Esophagus squamous epithelium (tissue), 5 donors: ENCODE measurements at regions not wholly inside any gene's neighbourhood (a gene's known extent, or its start where the extent isn't known, plus 50 kb on each side); places are given as distances from the start of the nearest gene placed in this dataset.

Experiments
- DNase-seq: peaks from one replicate; lab custom pipeline; 2025; lab: John Stamatoyannopoulos, UW
- H3K27ac ChIP-seq, 4 donors: fragments of 200-600 bp; sonication (generic); one replicate each; pipeline ENCODE4 v1.5.1; 2016 to 2019; ENCODE audit warnings: mild to moderate bottlenecking in 1 of 4
- H3K27me3 ChIP-seq, 4 donors: fragments of 200-600 bp; sonication (generic); 1 replicate in 3 of 4; 2 replicates in 1 of 4; pipeline versions ENCODE4 v1.5.1 to v1.6.0; 2017 to 2021; ENCODE audit warnings: antibody characterized with exemption in 1 of 4
- H3K36me3 ChIP-seq, 3 donors: fragments of 200-600 bp; sonication (generic); one replicate each; pipeline ENCODE4 v1.5.1; 2016 to 2019
- H3K4me1 ChIP-seq, 3 donors: fragments of 200-600 bp; sonication (generic); one replicate each; pipeline ENCODE4 v1.5.1; 2017 to 2019
- H3K4me3 ChIP-seq, 4 donors: fragments of 200-600 bp; sonication (generic); 1 replicate in 3 of 4; 2 replicates in 1 of 4; pipeline ENCODE4 v1.5.1; 2016 to 2019; ENCODE audit warnings: mild to moderate bottlenecking in 2 of 4, moderate library complexity in 1 of 4
- H3K9me3 ChIP-seq, 3 donors: fragments of 200-600 bp; sonication (generic); one replicate each; pipeline ENCODE4 v1.5.1; 2016 to 2019
- POLR2A ChIP-seq, 4 donors: fragments of 450-650 bp; IDR thresholded peaks; one replicate each; pipeline ENCODE4 v1.6.1; 2017; ENCODE audit warnings: antibody characterized with exemption in 4 of 4, mild to moderate bottlenecking in 4 of 4, moderate library complexity in 3 of 4
- WGBS, 2 donors: methylation state at CpG; one replicate each; pipeline ENCODE4 v1.1.5; 2018; 5-methylcytosine and 5-hydroxymethylcytosine counted together
- intact Hi-C: fragments of 100-400 bp; cut with DNase I; formaldehyde crosslinking; loops from one replicate; pipeline ENCODE4 v1.15.0; 2022
- TF ChIP-seq, protein P1 (sequence below), 6 experiments: fragments of 450-650 bp in 4 of 6; fragments of 200-600 bp in 2 of 6; sonication (generic) in 2 of 6; IDR thresholded peaks; one replicate each; pipeline ENCODE4 v1.5.1; 2016 to 2019; ENCODE audit warnings: antibody characterized with exemption in 6 of 6, mild to moderate bottlenecking in 4 of 6, moderate library complexity in 4 of 6
- donor health status: DM: yes; HTN: yes; CAD: no.

DNA sequence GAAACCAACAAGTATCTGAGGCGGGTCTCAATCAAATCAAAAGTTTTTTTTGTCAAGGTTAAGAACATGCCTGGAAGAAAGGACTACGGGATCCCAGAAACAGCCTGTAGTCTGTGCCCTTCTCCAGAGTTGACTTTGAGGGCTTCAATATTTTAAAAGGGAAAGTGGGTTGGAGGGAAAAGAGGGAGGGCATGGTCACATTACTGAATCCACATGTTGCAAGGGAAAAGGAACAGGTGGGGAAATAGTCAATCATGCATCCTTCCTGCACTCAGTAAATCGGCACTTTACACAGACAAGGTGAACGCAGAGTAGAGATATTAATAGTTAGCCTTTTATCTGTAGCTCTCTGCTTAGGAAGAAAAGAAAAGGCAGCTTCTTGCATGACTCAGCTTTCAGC is 808.5 kb downstream of the UQCRFS1 start:
- 57 to 60% methylated on average over 4 of the region's 4 CpGs for WGBS, 2 donors
- TF ChIP-seq, protein P1, sequence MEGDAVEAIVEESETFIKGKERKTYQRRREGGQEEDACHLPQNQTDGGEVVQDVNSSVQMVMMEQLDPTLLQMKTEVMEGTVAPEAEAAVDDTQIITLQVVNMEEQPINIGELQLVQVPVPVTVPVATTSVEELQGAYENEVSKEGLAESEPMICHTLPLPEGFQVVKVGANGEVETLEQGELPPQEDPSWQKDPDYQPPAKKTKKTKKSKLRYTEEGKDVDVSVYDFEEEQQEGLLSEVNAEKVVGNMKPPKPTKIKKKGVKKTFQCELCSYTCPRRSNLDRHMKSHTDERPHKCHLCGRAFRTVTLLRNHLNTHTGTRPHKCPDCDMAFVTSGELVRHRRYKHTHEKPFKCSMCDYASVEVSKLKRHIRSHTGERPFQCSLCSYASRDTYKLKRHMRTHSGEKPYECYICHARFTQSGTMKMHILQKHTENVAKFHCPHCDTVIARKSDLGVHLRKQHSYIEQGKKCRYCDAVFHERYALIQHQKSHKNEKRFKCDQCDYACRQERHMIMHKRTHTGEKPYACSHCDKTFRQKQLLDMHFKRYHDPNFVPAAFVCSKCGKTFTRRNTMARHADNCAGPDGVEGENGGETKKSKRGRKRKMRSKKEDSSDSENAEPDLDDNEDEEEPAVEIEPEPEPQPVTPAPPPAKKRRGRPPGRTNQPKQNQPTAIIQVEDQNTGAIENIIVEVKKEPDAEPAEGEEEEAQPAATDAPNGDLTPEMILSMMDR (IDR thresholded peaks at IDR 0.05): no peak
- TF ChIP-seq POLR2A (IDR thresholded peaks at IDR 0.05): no peak
- Histone ChIP-seq H3K27ac (no peak overlapping the region), H3K4me1 (no peaks in the 10 kb centered on the region), H3K9me3 (peaks cover 0 to 8% (median 5%) of the 10 kb centered on the region in 3 donors), H3K27me3 (peaks cover 0 to 23% (median 0%) of the 10 kb centered on the region in 4 donors), H3K36me3 (no peaks in the 10 kb centered on the region), H3K4me3 (no peak overlapping the region)
- intact Hi-C loops: no loop called here
- DNase-seq: no peak

DNA sequence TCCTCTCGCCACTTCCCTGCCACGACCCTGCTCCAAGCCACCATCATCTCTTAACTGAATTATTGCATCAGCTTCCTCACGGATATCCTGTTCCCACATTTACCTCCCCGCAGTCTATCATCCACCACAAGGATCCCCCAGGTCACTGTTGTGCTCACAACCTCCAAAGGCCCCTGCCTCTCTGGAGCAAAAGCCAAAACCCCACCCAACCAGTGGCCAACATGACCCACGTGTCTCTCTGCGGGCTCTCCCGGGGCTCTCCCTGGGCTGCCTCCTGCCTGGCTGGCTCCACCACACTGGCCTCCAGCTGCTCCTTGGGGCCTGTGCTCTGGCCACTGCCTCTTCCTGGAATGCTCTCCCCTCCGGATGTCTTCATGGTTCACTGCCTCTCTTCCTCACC is 809.3 kb downstream of the UQCRFS1 start:
- no peak overlapping the region for H3K27ac ChIP-seq
- H3K27me3 ChIP-seq: peaks cover 0 to 23% (median 0%) of the 10 kb centered on the region in 4 donors
- H3K36me3 ChIP-seq: no peaks in the 10 kb centered on the region
- intact Hi-C loops: no loop called here
- WGBS, 2 donors: 57 to 63% methylated on average over 8 of the region's 8 CpGs
- H3K9me3 ChIP-seq: peaks cover 0 to 9% (median 8%) of the 10 kb centered on the region in 3 donors
- no peak overlapping the region for H3K4me3 ChIP-seq
- H3K4me1 ChIP-seq: no peaks in the 10 kb centered on the region
- DNase-seq: no peak
- TF ChIP-seq, protein P1 (IDR thresholded peaks at IDR 0.05): no peak
- no peak for TF ChIP-seq POLR2A (IDR thresholded peaks at IDR 0.05)

DNA sequence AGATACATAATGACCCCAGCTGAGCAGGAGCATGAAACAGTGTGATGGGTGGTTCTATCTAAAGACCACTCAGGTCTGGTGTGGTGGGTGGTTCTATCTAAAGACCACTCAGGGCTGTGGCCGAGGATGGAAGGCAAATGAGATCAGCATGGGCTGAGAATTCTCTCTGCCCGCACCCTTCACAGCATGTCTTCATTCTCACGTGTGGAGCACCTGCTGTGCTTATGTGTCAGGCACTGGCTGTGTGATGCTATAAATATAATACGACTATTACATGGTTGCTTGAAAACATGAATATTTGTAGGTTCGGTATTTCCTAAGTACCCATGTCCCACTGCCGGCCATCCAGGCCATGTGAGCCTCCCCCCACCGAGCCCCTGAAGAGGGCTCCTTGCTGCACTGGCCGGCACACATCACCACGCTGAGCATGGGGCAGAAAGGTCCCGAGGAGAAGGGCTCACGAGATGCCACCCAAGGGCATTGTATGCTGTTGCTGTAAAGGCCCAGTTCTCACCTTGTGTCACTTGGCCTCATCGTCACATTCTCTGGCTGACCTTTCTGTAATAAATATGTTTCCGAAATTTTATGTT is 810.2 kb downstream of the UQCRFS1 start:
- intact Hi-C loops: no loop called here
- TF ChIP-seq, protein P1 (IDR thresholded peaks at IDR 0.05): no peak
- no peak for TF ChIP-seq POLR2A (IDR thresholded peaks at IDR 0.05)
- H3K27ac ChIP-seq: no peak overlapping the region

DNA sequence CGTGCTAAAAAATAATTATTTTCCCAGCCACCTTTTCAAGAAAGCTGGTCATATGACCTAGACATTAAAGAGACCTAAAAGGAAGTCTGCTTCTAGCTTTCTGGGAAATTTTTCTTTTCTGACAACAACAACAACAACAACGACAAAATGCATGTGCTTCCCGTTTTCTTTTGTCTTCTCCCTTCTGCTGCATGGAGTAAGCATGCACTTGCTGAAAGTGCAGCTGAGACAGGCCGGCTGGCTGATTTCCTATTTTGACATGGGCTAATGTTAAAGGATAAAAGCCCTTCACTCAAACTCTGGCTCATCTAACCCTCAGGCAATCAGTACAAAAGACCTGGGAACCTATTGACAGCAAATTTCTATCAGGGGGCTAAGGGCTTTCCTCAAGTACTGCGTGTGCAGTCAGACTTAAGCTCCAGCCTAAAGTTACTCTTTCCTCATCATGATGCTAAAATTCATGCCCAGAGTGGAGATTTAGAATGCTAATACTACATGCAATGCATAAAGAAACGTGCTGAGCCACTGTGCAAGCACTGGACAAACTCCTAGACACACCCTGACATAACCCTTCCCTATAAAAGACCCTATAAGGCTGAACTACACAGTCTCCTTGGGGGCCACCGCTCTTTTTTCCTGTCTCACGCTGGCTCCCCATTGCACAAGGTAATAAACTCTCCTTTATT is 811.1 kb downstream of the UQCRFS1 start:
- intact Hi-C loops: no loop called here
- WGBS, 2 donors: 47 to 51% methylated on average over 8 of the region's 8 CpGs

More for the DNA sequence above, 810.2 kb downstream of the UQCRFS1 start:
- peaks cover 0 to 23% (median 0%) of the 10 kb centered on the region in 4 donors for H3K27me3 ChIP-seq
- WGBS, 2 donors: 62 to 63% methylated on average over 13 of the region's 13 CpGs
- H3K4me1 ChIP-seq: no peaks in the 10 kb centered on the region
- H3K4me3 ChIP-seq: no peak overlapping the region
- peaks cover 0 to 9% (median 7%) of the 10 kb centered on the region in 3 donors for H3K9me3 ChIP-seq
- DNase-seq: no peak
- no peaks in the 10 kb centered on the region for H3K36me3 ChIP-seq

More for the DNA sequence above, 811.1 kb downstream of the UQCRFS1 start:
- Histone ChIP-seq H3K27me3 (peaks cover 0 to 23% (median 0%) of the 10 kb centered on the region in 4 donors), H3K9me3 (peaks cover 0 to 9% (median 4%) of the 10 kb centered on the region in 3 donors), H3K36me3 (no peaks in the 10 kb centered on the region), H3K4me3 (no peak overlapping the region), H3K4me1 (no peaks in the 10 kb centered on the region), H3K27ac (no peak overlapping the region)
- no peak for DNase-seq
- TF ChIP-seq, protein P1 (IDR thresholded peaks at IDR 0.05): no peak
